ENCODE measurements at regions not wholly inside any gene's neighbourhood (a gene's known extent, or its start where the extent isn't known, plus 50 kb on each side); places are given as distances from the start of the nearest gene placed in this dataset.

GRCh38 chr3:6504834-6505233, 356.1 kb upstream of the GRM7 start:
- H3K36me3 ChIP-seq (ENCODE audit: insufficient read depth, low read length): no peaks in the 10 kb centered on the region
- no peak overlapping the region for H3K4me3 ChIP-seq (ENCODE audit: low read depth in 1 of 2, low read length in 2 of 2)
- H2AFZ ChIP-seq (ENCODE audit: low read depth, low read length): no peak overlapping the region
- ATAC-seq (ENCODE audit: insufficient read depth, low read depth): no peak
- no peak overlapping the region for H3K27ac ChIP-seq (ENCODE audit: low read length)
- H3K79me2 ChIP-seq (ENCODE audit: insufficient read depth, low read length): no peaks in the 10 kb centered on the region
- H3K9me3 ChIP-seq (ENCODE audit: insufficient read depth, low read length, severe bottlenecking): no peaks in the 10 kb centered on the region
- H3K4me1 ChIP-seq (ENCODE audit: insufficient read depth, low read length): no peaks in the 10 kb centered on the region
- DNase-seq: no peak
- TF ChIP-seq, protein P1, sequence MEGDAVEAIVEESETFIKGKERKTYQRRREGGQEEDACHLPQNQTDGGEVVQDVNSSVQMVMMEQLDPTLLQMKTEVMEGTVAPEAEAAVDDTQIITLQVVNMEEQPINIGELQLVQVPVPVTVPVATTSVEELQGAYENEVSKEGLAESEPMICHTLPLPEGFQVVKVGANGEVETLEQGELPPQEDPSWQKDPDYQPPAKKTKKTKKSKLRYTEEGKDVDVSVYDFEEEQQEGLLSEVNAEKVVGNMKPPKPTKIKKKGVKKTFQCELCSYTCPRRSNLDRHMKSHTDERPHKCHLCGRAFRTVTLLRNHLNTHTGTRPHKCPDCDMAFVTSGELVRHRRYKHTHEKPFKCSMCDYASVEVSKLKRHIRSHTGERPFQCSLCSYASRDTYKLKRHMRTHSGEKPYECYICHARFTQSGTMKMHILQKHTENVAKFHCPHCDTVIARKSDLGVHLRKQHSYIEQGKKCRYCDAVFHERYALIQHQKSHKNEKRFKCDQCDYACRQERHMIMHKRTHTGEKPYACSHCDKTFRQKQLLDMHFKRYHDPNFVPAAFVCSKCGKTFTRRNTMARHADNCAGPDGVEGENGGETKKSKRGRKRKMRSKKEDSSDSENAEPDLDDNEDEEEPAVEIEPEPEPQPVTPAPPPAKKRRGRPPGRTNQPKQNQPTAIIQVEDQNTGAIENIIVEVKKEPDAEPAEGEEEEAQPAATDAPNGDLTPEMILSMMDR (IDR thresholded peaks at IDR 0.05; ENCODE audit: borderline replicate concordance, extremely low read depth, low read length, poor library complexity, severe bottlenecking): no peak
- no peak for TF ChIP-seq EZH2 (IDR thresholded peaks at IDR 0.05; ENCODE audit: borderline replicate concordance, low read depth, low read length, severe bottlenecking)
- no peak overlapping the region for H3K9ac ChIP-seq (ENCODE audit: low read depth, low read length)
- no peaks in the 10 kb centered on the region for H3K27me3 ChIP-seq (ENCODE audit: insufficient read depth, low read length, poor library complexity)
- no peak overlapping the region for H3K4me2 ChIP-seq (ENCODE audit: insufficient read depth, low read length)
- no peaks in the 10 kb centered on the region for H4K20me1 ChIP-seq (ENCODE audit: insufficient read depth, low read length)

- Histone ChIP-seq H3K79me2 (ENCODE audit: insufficient read depth, low read length) (no peaks in the 10 kb centered on the region), H4K20me1 (ENCODE audit: insufficient read depth, low read length) (no peaks in the 10 kb centered on the region), H3K4me3 (ENCODE audit: low read depth in 1 of 2, low read length in 2 of 2) (no peak overlapping the region), H2AFZ (ENCODE audit: low read depth, low read length) (no peak overlapping the region), H3K4me2 (ENCODE audit: insufficient read depth, low read length) (no peak overlapping the region), H3K27ac (ENCODE audit: low read length) (no peak overlapping the region), H3K36me3 (ENCODE audit: insufficient read depth, low read length) (no peaks in the 10 kb centered on the region), H3K9me3 (ENCODE audit: insufficient read depth, low read length, severe bottlenecking) (no peaks in the 10 kb centered on the region), H3K27me3 (ENCODE audit: insufficient read depth, low read length, poor library complexity) (no peaks in the 10 kb centered on the region), H3K4me1 (ENCODE audit: insufficient read depth, low read length) (no peaks in the 10 kb centered on the region), H3K9ac (ENCODE audit: low read depth, low read length) (no peak overlapping the region)
- TF ChIP-seq, protein P1 (IDR thresholded peaks at IDR 0.05; ENCODE audit: borderline replicate concordance, extremely low read depth, low read length, poor library complexity, severe bottlenecking): no peak
- no peak for TF ChIP-seq EZH2 (IDR thresholded peaks at IDR 0.05; ENCODE audit: borderline replicate concordance, low read depth, low read length, severe bottlenecking)
- ATAC-seq (ENCODE audit: insufficient read depth, low read depth) (no peak), DNase-seq (no peak)
Observed at GRCh38 chr3:6508410-6508759, 352.5 kb upstream of the GRM7 start.

DNA sequence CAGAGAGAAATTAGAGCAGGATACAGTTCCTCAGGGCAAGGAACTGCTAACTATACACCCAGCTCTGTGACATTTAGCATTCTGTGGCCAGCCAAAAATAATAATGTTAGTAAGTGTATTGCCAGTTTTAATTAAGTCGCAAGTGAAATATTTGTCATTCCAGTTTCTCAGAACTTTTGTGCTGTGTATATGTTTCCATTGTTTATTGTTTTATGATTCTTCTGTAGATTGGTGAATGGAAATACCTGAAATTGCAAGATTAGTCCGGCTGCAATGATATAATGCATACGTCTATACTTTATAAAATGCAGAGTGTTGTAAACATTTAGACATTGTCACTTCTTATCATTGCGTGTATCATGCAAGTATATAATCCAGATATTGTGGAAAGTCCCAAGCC, 351.3 kb upstream of the GRM7 start:
- Histone ChIP-seq H3K79me2 (ENCODE audit: insufficient read depth, low read length) (no peaks in the 10 kb centered on the region), H3K4me1 (ENCODE audit: insufficient read depth, low read length) (no peaks in the 10 kb centered on the region), H3K4me2 (ENCODE audit: insufficient read depth, low read length) (no peak overlapping the region), H3K36me3 (ENCODE audit: insufficient read depth, low read length) (no peaks in the 10 kb centered on the region), H2AFZ (ENCODE audit: low read depth, low read length) (no peak overlapping the region), H3K4me3 (ENCODE audit: low read depth in 1 of 2, low read length in 2 of 2) (no peak overlapping the region), H3K27me3 (ENCODE audit: insufficient read depth, low read length, poor library complexity) (no peaks in the 10 kb centered on the region), H3K9ac (ENCODE audit: low read depth, low read length) (no peak overlapping the region), H3K27ac (ENCODE audit: low read length) (no peak overlapping the region), H4K20me1 (ENCODE audit: insufficient read depth, low read length) (no peaks in the 10 kb centered on the region), H3K9me3 (ENCODE audit: insufficient read depth, low read length, severe bottlenecking) (no peaks in the 10 kb centered on the region)
- TF ChIP-seq, protein P1 (IDR thresholded peaks at IDR 0.05; ENCODE audit: borderline replicate concordance, extremely low read depth, low read length, poor library complexity, severe bottlenecking): no peak
- TF ChIP-seq EZH2 (IDR thresholded peaks at IDR 0.05; ENCODE audit: borderline replicate concordance, low read depth, low read length, severe bottlenecking): no peak
- ATAC-seq (ENCODE audit: insufficient read depth, low read depth) (no peak), DNase-seq (no peak)

GRCh38 chr3:6510713-6511112, 350.2 kb upstream of the GRM7 start:
- no peaks in the 10 kb centered on the region for H3K79me2 ChIP-seq (ENCODE audit: insufficient read depth, low read length)
- H3K4me1 ChIP-seq (ENCODE audit: insufficient read depth, low read length): no peaks in the 10 kb centered on the region
- H3K4me3 ChIP-seq (ENCODE audit: low read depth in 1 of 2, low read length in 2 of 2): no peak overlapping the region
- H3K4me2 ChIP-seq (ENCODE audit: insufficient read depth, low read length): no peak overlapping the region
- H2AFZ ChIP-seq (ENCODE audit: low read depth, low read length): no peak overlapping the region
- no peaks in the 10 kb centered on the region for H4K20me1 ChIP-seq (ENCODE audit: insufficient read depth, low read length)
- DNase-seq: no peak
- ATAC-seq (ENCODE audit: insufficient read depth, low read depth): no peak
- TF ChIP-seq, protein P1 (IDR thresholded peaks at IDR 0.05; ENCODE audit: borderline replicate concordance, extremely low read depth, low read length, poor library complexity, severe bottlenecking): no peak
- no peak for TF ChIP-seq EZH2 (IDR thresholded peaks at IDR 0.05; ENCODE audit: borderline replicate concordance, low read depth, low read length, severe bottlenecking)
- H3K36me3 ChIP-seq (ENCODE audit: insufficient read depth, low read length): no peaks in the 10 kb centered on the region
- H3K9ac ChIP-seq (ENCODE audit: low read depth, low read length): no peak overlapping the region
- H3K9me3 ChIP-seq (ENCODE audit: insufficient read depth, low read length, severe bottlenecking): no peaks in the 10 kb centered on the region
- H3K27me3 ChIP-seq (ENCODE audit: insufficient read depth, low read length, poor library complexity): no peaks in the 10 kb centered on the region
- no peak overlapping the region for H3K27ac ChIP-seq (ENCODE audit: low read length)

All from DND-41 (cell line).